Subcutaneous abdominal adipose tissue (tissue), 5 donors: ENCODE measurements at regions not wholly inside any gene's neighbourhood (a gene's known extent, or its start where the extent isn't known, plus 50 kb on each side); places are given as distances from the start of the nearest gene placed in this dataset.

Source experiments
- H3K27ac ChIP-seq: one replicate; pipeline ENCODE4 v1.7.0; 2013; ENCODE audit warnings: low read depth, mild to moderate bottlenecking, inconsistent platforms, low read length, moderate library complexity
- H3K27me3 ChIP-seq, 5 donors: one replicate each; pipeline ENCODE4 v1.7.0; 2013; ENCODE audit warnings: low read length in 5 of 5, inconsistent platforms in 1 of 5; ENCODE audit not compliant: control insufficient read depth in 5 of 5, insufficient read depth in 4 of 5
- H3K36me3 ChIP-seq, 5 donors: one replicate each; pipeline ENCODE4 v1.7.0; 2013; ENCODE audit warnings: low read length in 5 of 5; ENCODE audit not compliant: control insufficient read depth in 5 of 5, insufficient read depth in 5 of 5
- H3K4me1 ChIP-seq, 5 donors: one replicate each; pipeline ENCODE4 v1.7.0; 2013; ENCODE audit warnings: low read length in 5 of 5, mild to moderate bottlenecking in 3 of 5, moderate library complexity in 1 of 5; ENCODE audit not compliant: control insufficient read depth in 5 of 5, insufficient read depth in 5 of 5
- H3K4me3 ChIP-seq, 5 donors: one replicate each; pipeline ENCODE4 v1.7.0; 2013; ENCODE audit warnings: low read length in 5 of 5, low read depth in 1 of 5
- H3K9ac ChIP-seq, 5 donors: one replicate each; pipeline ENCODE4 v1.7.0; 2013; ENCODE audit warnings: low read length in 5 of 5, mild to moderate bottlenecking in 4 of 5, moderate library complexity in 3 of 5
- H3K9me3 ChIP-seq, 5 donors: one replicate each; pipeline ENCODE4 v1.7.0; 2013; ENCODE audit warnings: low read length in 5 of 5; ENCODE audit not compliant: control insufficient read depth in 5 of 5
- donor health status: healthy.
- donor health status: healthy.
- donor health status: healthy.
- donor health status: healthy.
- donor health status: healthy.

DNA sequence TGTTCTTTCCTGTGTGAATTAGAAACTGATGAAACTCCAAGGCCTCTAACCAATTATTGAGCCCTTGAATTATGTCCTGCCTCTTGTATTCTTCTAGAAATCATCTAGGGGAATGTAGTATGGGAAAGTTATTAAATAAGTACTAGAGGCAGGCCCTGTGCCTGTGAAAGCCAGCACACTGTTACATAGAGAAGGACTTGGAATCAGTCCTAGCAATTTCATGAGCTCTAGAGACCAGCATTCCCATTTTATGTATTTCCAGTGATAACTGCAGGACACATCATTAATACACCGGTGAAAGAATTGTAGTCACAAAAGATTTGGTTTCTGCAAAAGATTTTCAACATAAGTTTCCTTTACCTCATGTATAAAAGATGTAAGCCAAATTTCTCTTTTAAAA is 168.5 kb upstream of the VLDLR start:
- H3K36me3 ChIP-seq: no peaks in the 10 kb centered on the region
- H3K27me3 ChIP-seq: no peaks in the 10 kb centered on the region
- H3K4me1 ChIP-seq: peaks cover 0 to 13% (median 0%) of the 10 kb centered on the region in 5 donors
- no peaks in the 10 kb centered on the region for H3K9me3 ChIP-seq
- H3K27ac ChIP-seq: no peak overlapping the region
- no peak overlapping the region for H3K4me3 ChIP-seq
- no peak overlapping the region for H3K9ac ChIP-seq

- Histone ChIP-seq H3K9ac (no peak overlapping the region), H3K27me3 (no peaks in the 10 kb centered on the region)
Measured at GRCh38 chr9:2453701-2454100, 167.9 kb upstream of the VLDLR start.

DNA sequence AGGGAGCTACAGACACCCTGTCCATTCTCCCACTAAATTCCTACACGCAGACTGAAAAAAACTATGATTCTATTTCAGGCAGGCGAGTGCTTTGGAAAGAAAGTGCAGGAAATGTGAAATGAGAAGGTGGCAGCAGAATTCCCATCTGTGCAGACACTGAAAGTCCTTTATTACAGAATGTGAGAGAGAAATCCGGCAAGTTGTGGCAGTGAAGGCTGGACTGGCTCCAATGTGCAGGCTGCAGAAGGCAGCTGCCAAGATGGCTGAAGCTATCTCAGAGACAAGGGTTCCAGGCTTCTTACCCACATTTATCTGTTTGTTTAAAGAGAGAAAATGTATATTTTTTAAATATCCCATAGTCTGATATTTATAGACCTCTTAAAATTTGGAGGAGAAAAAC is 161.8 kb upstream of the VLDLR start:
- Histone ChIP-seq H3K9me3 (peaks cover 0 to 6% (median 4%) of the 10 kb centered on the region in 5 donors), H3K9ac (no peak overlapping the region), H3K36me3 (peaks cover 0 to 7% (median 0%) of the 10 kb centered on the region in 5 donors), H3K27ac (no peak overlapping the region), H3K4me1 (peaks cover 0 to 21% (median 7%) of the 10 kb centered on the region in 5 donors), H3K27me3 (no peaks in the 10 kb centered on the region), H3K4me3 (no peak overlapping the region)

More at GRCh38 chr9:2453701-2454100, 167.9 kb upstream of the VLDLR start:
- no peaks in the 10 kb centered on the region for H3K36me3 ChIP-seq
- H3K4me3 ChIP-seq: no peak overlapping the region
- no peaks in the 10 kb centered on the region for H3K9me3 ChIP-seq
- peaks cover 0 to 13% (median 0%) of the 10 kb centered on the region in 5 donors for H3K4me1 ChIP-seq
- H3K27ac ChIP-seq: no peak overlapping the region

- Histone ChIP-seq H3K4me3 (no peak overlapping the region), H3K9ac (no peak overlapping the region), H3K4me1 (peaks cover 0 to 29% (median 12%) of the 10 kb centered on the region in 5 donors)
Measured at GRCh38 chr9:2461892-2462291, 159.7 kb upstream of the VLDLR start.

GRCh38 chr9:2464624-2465023 is 157.0 kb upstream of the VLDLR start:
- no peak overlapping the region for H3K4me3 ChIP-seq
- H3K4me1 ChIP-seq: peaks cover 0 to 24% (median 13%) of the 10 kb centered on the region in 5 donors
- H3K9ac ChIP-seq: no peak overlapping the region
- H3K27me3 ChIP-seq: no peaks in the 10 kb centered on the region
- H3K27ac ChIP-seq: no peak overlapping the region
- H3K36me3 ChIP-seq: peaks cover 0 to 7% (median 0%) of the 10 kb centered on the region in 5 donors
- H3K9me3 ChIP-seq: peaks cover 0 to 6% (median 4%) of the 10 kb centered on the region in 5 donors

More at GRCh38 chr9:2461892-2462291, 159.7 kb upstream of the VLDLR start:
- Histone ChIP-seq H3K27me3 (no peaks in the 10 kb centered on the region), H3K9me3 (peaks cover 0 to 6% (median 4%) of the 10 kb centered on the region in 5 donors), H3K36me3 (peaks cover 0 to 7% (median 0%) of the 10 kb centered on the region in 5 donors), H3K27ac (no peak overlapping the region)

DNA sequence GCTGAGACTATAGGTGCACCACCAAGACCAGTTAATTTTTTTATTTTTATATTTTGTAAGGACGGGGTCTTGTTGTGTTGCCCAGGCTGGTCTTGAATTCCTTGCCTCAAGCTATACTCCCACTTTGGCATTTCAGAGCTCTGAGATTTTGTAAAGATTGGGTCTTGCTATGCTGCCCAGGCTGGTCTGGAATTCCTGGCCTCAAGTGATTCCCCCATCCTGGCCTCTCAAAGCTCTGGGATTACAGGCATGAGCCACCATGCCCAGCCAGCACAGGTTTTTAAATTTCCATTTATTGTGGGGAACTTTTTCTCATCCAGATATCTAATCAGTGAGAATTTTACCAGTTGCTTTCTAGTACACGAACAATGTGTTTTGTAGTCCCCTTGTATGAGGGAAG is 156.1 kb upstream of the VLDLR start:
- H3K36me3 ChIP-seq: peaks cover 0 to 7% (median 0%) of the 10 kb centered on the region in 5 donors
- peaks cover 0 to 30% (median 20%) of the 10 kb centered on the region in 5 donors for H3K4me1 ChIP-seq
- H3K27me3 ChIP-seq: no peaks in the 10 kb centered on the region
- H3K9ac ChIP-seq: no peak overlapping the region
- H3K27ac ChIP-seq: peak overlapping the region; percentile 51
- peaks cover 0 to 6% (median 4%) of the 10 kb centered on the region in 5 donors for H3K9me3 ChIP-seq
- H3K4me3 ChIP-seq: no peak overlapping the region

DNA sequence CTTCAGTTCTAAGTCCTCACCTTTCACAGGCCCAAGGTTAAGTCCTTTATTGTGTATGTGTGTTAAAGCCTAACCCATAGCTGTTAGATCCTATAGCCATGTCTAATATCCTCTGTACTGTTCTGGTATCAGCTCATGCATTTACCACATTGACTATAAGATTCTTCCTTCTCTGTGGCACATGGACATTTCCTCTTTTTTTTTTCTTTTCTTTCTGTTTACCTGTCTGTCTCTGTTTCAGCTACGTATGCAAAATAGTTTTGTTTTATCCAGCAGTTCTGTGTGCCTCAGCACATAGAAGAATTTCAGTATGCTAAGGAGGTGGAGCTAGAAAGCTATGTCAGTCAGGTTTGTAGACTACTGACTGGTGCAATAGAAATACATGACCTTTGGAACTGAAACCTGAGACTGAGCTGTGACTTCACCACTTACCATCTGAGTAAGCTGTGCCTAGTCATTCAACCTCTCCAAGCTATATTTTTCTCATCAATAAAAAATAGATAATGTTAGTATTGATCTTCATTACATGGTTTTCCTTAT is 155.6 kb upstream of the VLDLR start:
- H3K4me1 ChIP-seq: peaks cover 0 to 30% (median 20%) of the 10 kb centered on the region in 5 donors
- no peak overlapping the region for H3K4me3 ChIP-seq
- H3K9ac ChIP-seq: no peak overlapping the region
- H3K27ac ChIP-seq: peak overlapping the region; percentile 51
- H3K27me3 ChIP-seq: no peaks in the 10 kb centered on the region
- peaks cover 0 to 4% (median 0%) of the 10 kb centered on the region in 5 donors for H3K36me3 ChIP-seq
- peaks cover 0 to 6% (median 4%) of the 10 kb centered on the region in 5 donors for H3K9me3 ChIP-seq

GRCh38 chr9:2466703-2467102 is 154.9 kb upstream of the VLDLR start:
- no peak overlapping the region for H3K27ac ChIP-seq
- peaks cover 0 to 33% (median 18%) of the 10 kb centered on the region in 5 donors for H3K4me1 ChIP-seq
- peaks cover 0 to 4% (median 0%) of the 10 kb centered on the region in 5 donors for H3K36me3 ChIP-seq
- H3K9ac ChIP-seq: no peak overlapping the region
- H3K9me3 ChIP-seq: peaks cover 0 to 6% (median 4%) of the 10 kb centered on the region in 5 donors
- no peak overlapping the region for H3K4me3 ChIP-seq
- no peaks in the 10 kb centered on the region for H3K27me3 ChIP-seq

DNA sequence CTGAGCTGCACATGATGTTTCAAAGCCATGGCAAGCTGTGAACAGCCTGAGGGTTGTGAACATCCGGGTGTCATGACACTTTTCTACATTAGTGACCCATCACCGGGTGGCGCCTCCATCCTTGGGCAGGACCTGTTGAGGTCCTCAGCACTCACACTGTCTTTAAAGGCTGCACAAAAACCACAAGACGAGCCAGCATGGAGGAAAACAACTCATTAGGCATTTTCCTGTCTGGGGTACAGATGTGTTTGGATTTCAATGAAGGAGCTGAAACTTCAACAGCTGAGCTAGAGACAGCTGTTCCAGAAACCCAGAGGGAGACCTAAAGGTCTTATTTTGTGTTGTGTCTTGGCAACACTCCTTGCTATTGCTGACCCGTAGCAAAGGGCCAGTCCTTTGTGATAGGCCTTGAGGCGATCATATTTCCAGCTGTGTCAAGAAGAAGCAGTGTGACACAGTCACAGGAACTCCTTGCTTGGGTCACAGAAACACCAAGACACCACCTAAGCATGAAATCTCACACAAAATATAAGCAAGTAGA is 151.8 kb upstream of the VLDLR start:
- H3K4me1 ChIP-seq: peaks cover 0 to 31% (median 13%) of the 10 kb centered on the region in 5 donors

GRCh38 chr9:2473681-2474080 is 147.9 kb upstream of the VLDLR start:
- Histone ChIP-seq H3K27me3 (no peaks in the 10 kb centered on the region), H3K9me3 (no peaks in the 10 kb centered on the region), H3K27ac (no peak overlapping the region), H3K36me3 (no peaks in the 10 kb centered on the region), H3K4me1 (peaks cover 0 to 24% (median 11%) of the 10 kb centered on the region in 5 donors), H3K4me3 (no peak overlapping the region), H3K9ac (no peak overlapping the region)

More for the DNA sequence above, 151.8 kb upstream of the VLDLR start:
- H3K9me3 ChIP-seq: peaks cover 0 to under 1% (median 0%) of the 10 kb centered on the region in 5 donors
- no peaks in the 10 kb centered on the region for H3K36me3 ChIP-seq
- H3K9ac ChIP-seq: peak overlapping the region in 1 of 5 donors; percentile 35
- no peaks in the 10 kb centered on the region for H3K27me3 ChIP-seq
- H3K27ac ChIP-seq: no peak overlapping the region
- peak overlapping the region in 1 of 5 donors; percentile 5 for H3K4me3 ChIP-seq
